Calu3 (cell line): ENCODE measurements at regions not wholly inside any gene's neighbourhood (a gene's known extent, or its start where the extent isn't known, plus 50 kb on each side); places are given as distances from the start of the nearest gene placed in this dataset.
A peak's percentile ranks its signal among the peaks of the same experiment; 100 is the strongest.
"Not testable (repeated sequence)": the region's sequence is repeated elsewhere in the genome, so short reads cannot be mapped to it uniquely, and the experiment has no call there.

ENCODE experiments used
- BruUV-seq: library from RNA; stranded (reverse); fragments of 400-500 nt; replicated peaks from 2 replicates; lab custom pipeline; 2021; lab: Mats Ljungman, UMichigan
- CTCF ChIA-PET: fragments of 300-600 bp; sonication (Branson Sonifier 250); formaldehyde crosslinking; loops from one replicate; lab custom pipeline; 2022; ENCODE audit warnings: antibody characterized with exemption; lab: Charles Lee
- DNase-seq: peaks from one replicate; pipeline ENCODE4 v3.0.0; 2022
- H3K27ac Mint-ChIP-seq: one replicate; pipeline ENCODE4 v1.8.0; 2022; ENCODE audit warnings: mixed read lengths; ENCODE audit not compliant: unreplicated experiment
- H3K27me3 Mint-ChIP-seq: one replicate; pipeline ENCODE4 v1.8.0; 2022; ENCODE audit warnings: mixed read lengths; ENCODE audit not compliant: unreplicated experiment
- H3K36me3 Mint-ChIP-seq: one replicate; pipeline ENCODE4 v1.8.0; 2022; ENCODE audit warnings: mild to moderate bottlenecking, moderate library complexity, mixed read lengths; ENCODE audit not compliant: insufficient read depth, unreplicated experiment
- H3K4me1 Mint-ChIP-seq: one replicate; pipeline ENCODE4 v1.8.0; 2022; ENCODE audit warnings: mild to moderate bottlenecking, low read depth, mixed read lengths; ENCODE audit not compliant: unreplicated experiment
- H3K4me3 Mint-ChIP-seq: one replicate; pipeline ENCODE4 v1.8.0; 2022; ENCODE audit warnings: mild to moderate bottlenecking, low read depth, moderate library complexity, mixed read lengths; ENCODE audit not compliant: unreplicated experiment
- H3K9me3 Mint-ChIP-seq: one replicate; pipeline ENCODE4 v1.8.0; 2022; ENCODE audit warnings: low read depth, mixed read lengths; ENCODE audit not compliant: unreplicated experiment
- intact Hi-C: fragments of 100-400 bp; cut with micrococcal nuclease; formaldehyde crosslinking; loops from one replicate; pipeline ENCODE4 v1.10.0; 2022; ENCODE audit not compliant: unreplicated experiment
- TF ChIP-seq, protein P1 (sequence below): fragments of 200-600 bp; IDR thresholded peaks from one replicate; pipeline ENCODE4 v1.8.0; 2022; ENCODE audit warnings: antibody characterized with exemption; ENCODE audit not compliant: unreplicated experiment

DNA sequence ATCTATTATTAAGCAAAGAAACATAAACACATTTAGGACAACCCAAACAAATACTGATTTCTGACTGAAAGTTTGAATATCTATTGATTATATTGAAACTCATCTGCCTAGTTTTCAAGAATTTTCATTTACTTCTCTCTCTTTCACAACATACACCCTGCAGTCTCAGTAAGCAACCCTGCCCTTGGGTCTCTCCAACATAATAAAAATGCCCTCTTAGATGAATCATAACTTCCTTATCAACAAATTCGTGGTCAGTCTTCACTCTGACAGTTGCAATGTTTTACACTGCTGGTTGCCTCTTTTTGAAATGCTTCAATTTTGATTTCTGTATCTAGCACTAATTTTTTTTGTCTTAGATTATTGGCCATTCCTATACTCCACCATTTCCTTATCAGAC is 122.0 kb downstream of the DDX11 start:
- H3K27ac Mint-ChIP-seq, DNase-seq, CTCF ChIA-PET, H3K36me3 Mint-ChIP-seq, H3K27me3 Mint-ChIP-seq, BruUV-seq, H3K4me1 Mint-ChIP-seq, H3K4me3 Mint-ChIP-seq, intact Hi-C loops, H3K9me3 Mint-ChIP-seq: not testable (repeated sequence)

DNA sequence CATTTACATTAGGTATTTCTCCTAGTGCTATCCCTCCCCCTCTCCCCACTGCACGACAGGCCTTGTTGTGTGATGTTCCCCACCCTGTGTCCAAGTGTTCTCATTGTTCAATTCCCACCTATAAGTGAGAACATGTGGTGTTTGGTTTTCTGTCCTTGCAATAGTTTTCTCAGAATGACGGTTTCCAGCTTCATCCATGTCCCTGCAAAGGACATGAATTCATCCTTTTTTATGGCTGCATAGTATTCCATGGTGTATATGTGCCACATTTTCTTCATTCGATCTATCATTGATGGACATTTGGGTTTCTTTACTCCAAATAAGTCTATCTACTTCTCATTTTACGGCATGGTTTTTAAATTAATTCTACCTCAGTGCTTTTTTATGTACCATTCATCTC is 125.8 kb downstream of the DDX11 start:
- H3K27ac Mint-ChIP-seq, H3K4me3 Mint-ChIP-seq, BruUV-seq, intact Hi-C loops, H3K27me3 Mint-ChIP-seq, DNase-seq, CTCF ChIA-PET, H3K9me3 Mint-ChIP-seq, H3K36me3 Mint-ChIP-seq: not testable (repeated sequence)
- peaks cover 19% of the 10 kb centered on the region for H3K4me1 Mint-ChIP-seq

DNA sequence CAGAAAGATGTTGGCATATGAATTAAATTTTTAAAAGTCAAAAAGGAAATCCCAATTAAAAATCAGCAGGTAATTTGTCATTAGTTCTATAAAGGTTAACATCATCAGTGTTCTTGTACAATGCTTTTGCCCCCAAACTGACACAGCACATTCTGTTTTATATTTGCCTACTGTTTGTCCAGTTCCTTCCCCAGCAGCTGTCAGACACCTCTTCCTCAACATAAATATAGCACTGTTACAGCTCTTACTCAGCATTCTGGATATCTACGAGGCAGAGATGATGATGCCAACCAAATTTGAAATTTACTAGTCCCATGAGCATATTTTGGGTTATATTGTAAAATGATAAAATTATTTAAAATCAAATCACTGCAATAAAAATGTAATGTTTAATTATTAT is 124.6 kb downstream of the SINHCAF start:
- DNase-seq: no peak
- no peak overlapping the region for H3K27ac Mint-ChIP-seq
- TF ChIP-seq, protein P1, sequence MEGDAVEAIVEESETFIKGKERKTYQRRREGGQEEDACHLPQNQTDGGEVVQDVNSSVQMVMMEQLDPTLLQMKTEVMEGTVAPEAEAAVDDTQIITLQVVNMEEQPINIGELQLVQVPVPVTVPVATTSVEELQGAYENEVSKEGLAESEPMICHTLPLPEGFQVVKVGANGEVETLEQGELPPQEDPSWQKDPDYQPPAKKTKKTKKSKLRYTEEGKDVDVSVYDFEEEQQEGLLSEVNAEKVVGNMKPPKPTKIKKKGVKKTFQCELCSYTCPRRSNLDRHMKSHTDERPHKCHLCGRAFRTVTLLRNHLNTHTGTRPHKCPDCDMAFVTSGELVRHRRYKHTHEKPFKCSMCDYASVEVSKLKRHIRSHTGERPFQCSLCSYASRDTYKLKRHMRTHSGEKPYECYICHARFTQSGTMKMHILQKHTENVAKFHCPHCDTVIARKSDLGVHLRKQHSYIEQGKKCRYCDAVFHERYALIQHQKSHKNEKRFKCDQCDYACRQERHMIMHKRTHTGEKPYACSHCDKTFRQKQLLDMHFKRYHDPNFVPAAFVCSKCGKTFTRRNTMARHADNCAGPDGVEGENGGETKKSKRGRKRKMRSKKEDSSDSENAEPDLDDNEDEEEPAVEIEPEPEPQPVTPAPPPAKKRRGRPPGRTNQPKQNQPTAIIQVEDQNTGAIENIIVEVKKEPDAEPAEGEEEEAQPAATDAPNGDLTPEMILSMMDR: no peak
- CTCF ChIA-PET: no interaction called here
- peaks cover 13% of the 10 kb centered on the region for H3K36me3 Mint-ChIP-seq
- no peaks in the 10 kb centered on the region for H3K9me3 Mint-ChIP-seq
- H3K27me3 Mint-ChIP-seq: no peaks in the 10 kb centered on the region
- H3K4me3 Mint-ChIP-seq: no peak overlapping the region
- peaks cover 34% of the 10 kb centered on the region for H3K4me1 Mint-ChIP-seq
- BruUV-seq: no TSS peak
- intact Hi-C loops: no loop called here

DNA sequence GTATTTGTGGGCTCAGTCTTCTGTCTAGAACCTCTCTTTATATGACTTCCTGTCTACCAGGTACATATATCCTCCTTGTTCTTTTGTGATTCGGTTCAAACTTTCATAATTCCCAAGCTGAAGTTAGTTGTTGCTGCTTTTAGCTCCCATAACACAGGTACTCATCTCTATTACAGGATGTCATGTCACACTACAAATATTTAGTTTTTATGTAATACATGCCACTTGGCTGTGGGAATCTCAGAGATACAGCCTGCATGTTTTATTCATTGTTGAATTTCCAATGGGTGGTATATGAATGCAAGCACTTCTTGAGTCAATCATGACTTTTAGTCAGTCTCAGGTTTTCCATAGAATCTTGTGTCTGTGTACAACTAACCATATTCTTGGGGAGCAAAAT is 122.7 kb downstream of the SINHCAF start:
- Mint-ChIP-seq H3K9me3 (no peaks in the 10 kb centered on the region), H3K27ac (peak overlapping the region; percentile 81), H3K4me3 (no peak overlapping the region), H3K36me3 (peaks cover 17% of the 10 kb centered on the region), H3K4me1 (peaks cover 53% of the 10 kb centered on the region), H3K27me3 (no peaks in the 10 kb centered on the region)
- intact Hi-C loops: no loop called here
- no TSS peak for BruUV-seq
- TF ChIP-seq, protein P1: no peak
- no peak for DNase-seq
- CTCF ChIA-PET: no interaction called here

DNA sequence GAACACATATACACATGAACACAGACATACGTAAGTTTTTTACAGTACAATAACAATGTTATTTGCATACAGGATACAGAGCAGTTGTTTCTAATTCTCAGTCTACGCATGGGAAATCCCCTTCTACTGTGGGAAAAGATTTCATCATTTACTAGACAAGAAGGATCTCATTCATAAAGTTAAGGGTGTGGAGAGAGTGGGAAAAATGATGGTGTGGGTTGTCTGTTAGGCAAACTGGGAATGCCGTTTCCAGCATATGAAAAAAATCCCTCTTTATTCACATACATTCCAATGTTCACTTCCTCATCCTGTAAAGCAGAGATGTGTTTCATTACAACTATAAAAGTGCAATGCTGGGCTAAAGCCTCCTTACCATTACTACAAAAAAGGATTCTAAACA is 120.9 kb downstream of the SINHCAF start:
- Mint-ChIP-seq H3K9me3 (peaks cover 2% of the 10 kb centered on the region), H3K27ac (peak overlapping the region; percentile 80), H3K4me1 (peaks cover 64% of the 10 kb centered on the region), H3K36me3 (peaks cover 26% of the 10 kb centered on the region), H3K4me3 (no peak overlapping the region), H3K27me3 (no peaks in the 10 kb centered on the region)
- CTCF ChIA-PET: no interaction called here
- TF ChIP-seq, protein P1: no peak
- peak; percentile 41 for DNase-seq
- intact Hi-C loops: loop anchor here (5.0 kb wide), 1 partner anchor 448 kb away; no protein-coding TSS in a partner anchor
- no TSS peak for BruUV-seq
